Sigmoid colon (tissue), 4 donors: ENCODE measurements at regions not wholly inside any gene's neighbourhood (a gene's known extent, or its start where the extent isn't known, plus 50 kb on each side); places are given as distances from the start of the nearest gene placed in this dataset.

Source experiments
- EP300 ChIP-seq, 4 donors: sonication (generic); formaldehyde crosslinking; IDR thresholded peaks; one replicate each; pipeline ENCODE4 v1.6.1; 2017; ENCODE audit warnings: antibody characterized with exemption in 4 of 4
- POLR2AphosphoS5 ChIP-seq, 4 donors: sonication (generic); formaldehyde crosslinking; IDR thresholded peaks; one replicate each; pipeline ENCODE4 v1.6.1; 2017; ENCODE audit warnings: antibody characterized with exemption in 4 of 4
- TF ChIP-seq, protein P1 (sequence below), 4 experiments: fragments of 450-650 bp in 3 of 4; fragments of 200-600 bp in 1 of 4; IDR thresholded peaks; one replicate each; pipeline ENCODE4 v1.5.1; 2016 to 2019; ENCODE audit warnings: antibody characterized with exemption in 4 of 4, mild to moderate bottlenecking in 3 of 4, moderate library complexity in 2 of 4

DNA sequence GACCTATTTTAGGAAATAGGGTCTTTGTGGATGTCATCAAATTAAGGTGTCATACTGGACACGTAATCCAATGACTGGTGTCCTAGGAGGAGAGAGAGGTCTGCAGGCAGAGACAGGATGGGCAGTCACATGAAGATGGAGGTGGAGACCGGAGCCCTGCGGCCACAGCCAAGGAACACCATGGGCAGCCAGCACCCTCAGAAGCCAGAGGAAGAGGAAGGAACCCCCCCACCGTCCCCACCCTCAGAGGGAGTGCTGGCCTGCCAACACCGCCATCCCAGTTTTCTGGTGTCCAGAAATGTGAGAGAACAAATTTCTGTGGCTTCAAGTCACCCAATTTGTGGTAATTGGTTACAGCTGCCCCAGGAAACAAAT lies 88.3 kb downstream of the NSUN2 start:
- TF ChIP-seq, protein P1, sequence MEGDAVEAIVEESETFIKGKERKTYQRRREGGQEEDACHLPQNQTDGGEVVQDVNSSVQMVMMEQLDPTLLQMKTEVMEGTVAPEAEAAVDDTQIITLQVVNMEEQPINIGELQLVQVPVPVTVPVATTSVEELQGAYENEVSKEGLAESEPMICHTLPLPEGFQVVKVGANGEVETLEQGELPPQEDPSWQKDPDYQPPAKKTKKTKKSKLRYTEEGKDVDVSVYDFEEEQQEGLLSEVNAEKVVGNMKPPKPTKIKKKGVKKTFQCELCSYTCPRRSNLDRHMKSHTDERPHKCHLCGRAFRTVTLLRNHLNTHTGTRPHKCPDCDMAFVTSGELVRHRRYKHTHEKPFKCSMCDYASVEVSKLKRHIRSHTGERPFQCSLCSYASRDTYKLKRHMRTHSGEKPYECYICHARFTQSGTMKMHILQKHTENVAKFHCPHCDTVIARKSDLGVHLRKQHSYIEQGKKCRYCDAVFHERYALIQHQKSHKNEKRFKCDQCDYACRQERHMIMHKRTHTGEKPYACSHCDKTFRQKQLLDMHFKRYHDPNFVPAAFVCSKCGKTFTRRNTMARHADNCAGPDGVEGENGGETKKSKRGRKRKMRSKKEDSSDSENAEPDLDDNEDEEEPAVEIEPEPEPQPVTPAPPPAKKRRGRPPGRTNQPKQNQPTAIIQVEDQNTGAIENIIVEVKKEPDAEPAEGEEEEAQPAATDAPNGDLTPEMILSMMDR (IDR thresholded peaks at IDR 0.05): no peak
- TF ChIP-seq POLR2AphosphoS5 (IDR thresholded peaks at IDR 0.05) (no peak), EP300 (IDR thresholded peaks at IDR 0.05) (no peak)
